Fibroblast of lung (primary cell): ENCODE measurements at regions not wholly inside any gene's neighbourhood (a gene's known extent, or its start where the extent isn't known, plus 50 kb on each side); places are given as distances from the start of the nearest gene placed in this dataset.

Source experiments
- DNase-seq, 2 donors: peaks; one replicate each; pipeline versions ENCODE4 v3.0.0 to v3.0.0-alpha.2; 2010; ENCODE audit warnings: low read depth in 2 of 2
- H2AFZ ChIP-seq: 2 replicates; pipeline ENCODE4 v1.5.1; 2012; ENCODE audit warnings: low read length, control low read depth, inconsistent platforms
- H3K27ac ChIP-seq: 2 replicates; pipeline ENCODE4 v1.5.1; 2011; ENCODE audit warnings: low read length, control low read depth; ENCODE audit not compliant: insufficient read depth
- H3K27me3 ChIP-seq: 2 replicates; pipeline ENCODE4 v1.5.1; 2011; ENCODE audit warnings: mild to moderate bottlenecking, low read length; ENCODE audit not compliant: control insufficient read depth, insufficient read depth
- H3K36me3 ChIP-seq: 2 replicates; pipeline ENCODE4 v1.5.1; 2011; ENCODE audit warnings: low read length; ENCODE audit not compliant: control insufficient read depth, insufficient read depth
- H3K4me1 ChIP-seq: 2 replicates; pipeline ENCODE4 v1.5.1; 2011; ENCODE audit warnings: low read length; ENCODE audit not compliant: control insufficient read depth, insufficient read depth; ENCODE audit errors: extremely low read depth
- H3K4me2 ChIP-seq: 2 replicates; pipeline ENCODE4 v1.5.1; 2011; ENCODE audit warnings: low read length, control low read depth; ENCODE audit not compliant: insufficient read depth; ENCODE audit errors: extremely low read depth
- H3K4me3 ChIP-seq, 4 experiments: fragments of 200-600 bp in 1 of 4; sonication (generic) in 1 of 4; replicated peaks in 1 of 4; 2 replicates each; pipeline ENCODE4 v1.5.1; 2011 to 2016; ENCODE audit warnings: low read length in 4 of 4, low read depth in 3 of 4, mild to moderate bottlenecking in 3 of 4, control low read depth in 2 of 4, inconsistent platforms in 1 of 4, mixed read lengths in 1 of 4; ENCODE audit not compliant: insufficient read depth in 1 of 4; ENCODE audit errors: control extremely low read depth in 1 of 4
- H3K79me2 ChIP-seq: 2 replicates; pipeline ENCODE4 v1.5.1; 2012; ENCODE audit warnings: mild to moderate bottlenecking, low read length, inconsistent platforms; ENCODE audit not compliant: control insufficient read depth, insufficient read depth
- H3K9ac ChIP-seq: 2 replicates; pipeline ENCODE4 v1.5.1; 2011; ENCODE audit warnings: mild to moderate bottlenecking, low read length, control low read depth; ENCODE audit not compliant: insufficient read depth
- H3K9me3 ChIP-seq: 2 replicates; pipeline ENCODE4 v1.5.1; 2012; ENCODE audit warnings: low read depth, low read length; ENCODE audit not compliant: control insufficient read depth, insufficient read depth
- H4K20me1 ChIP-seq: 2 replicates; pipeline ENCODE4 v1.5.1; 2011; ENCODE audit warnings: low read length; ENCODE audit not compliant: control insufficient read depth, insufficient read depth; ENCODE audit errors: extremely low read depth
- CTCF ChIP-seq, 2 donors: IDR thresholded peaks in 1 of 2; conservative IDR thresholded peaks in 1 of 2; 1 replicate in 1 of 2; 2 replicates in 1 of 2; pipeline ENCODE4 v1.5.1; 2011 to 2012; ENCODE audit warnings: low read length in 2 of 2, control low read depth in 1 of 2, inconsistent platforms in 1 of 2, low read depth in 1 of 2, mild to moderate bottlenecking in 1 of 2
- EZH2 ChIP-seq: IDR thresholded peaks from 2 replicates; pipeline ENCODE4 v1.5.1; 2012; ENCODE audit warnings: low read length, control low read depth, mild to moderate bottlenecking; ENCODE audit errors: missing control alignments

GRCh38 chr7:117929237-117929636 is 56.0 kb upstream of the CTTNBP2 start:
- Histone ChIP-seq H3K79me2 (no peaks in the 10 kb centered on the region), H3K9me3 (no peaks in the 10 kb centered on the region), H3K4me2 (no peak overlapping the region), H3K36me3 (no peaks in the 10 kb centered on the region), H2AFZ (no peak overlapping the region), H3K4me1 (no peaks in the 10 kb centered on the region), H3K4me3 (no peak overlapping the region), H3K27ac (no peak overlapping the region), H4K20me1 (no peaks in the 10 kb centered on the region), H3K27me3 (no peaks in the 10 kb centered on the region), H3K9ac (no peak overlapping the region)
- TF ChIP-seq CTCF (conservative IDR thresholded peaks at IDR 0.05 in 1 of 2, IDR thresholded peaks at IDR 0.05 in 1 of 2; ENCODE audit: low read depth in 1 of 2, low read length in 2 of 2) (no peak), EZH2 (no peak)
- DNase-seq: no peak

- Histone ChIP-seq H3K79me2 (no peaks in the 10 kb centered on the region), H3K9ac (no peak overlapping the region), H3K4me3 (no peak overlapping the region), H3K36me3 (no peaks in the 10 kb centered on the region), H4K20me1 (no peaks in the 10 kb centered on the region), H3K27ac (no peak overlapping the region), H3K9me3 (no peaks in the 10 kb centered on the region), H3K27me3 (no peaks in the 10 kb centered on the region), H3K4me2 (no peak overlapping the region), H2AFZ (no peak overlapping the region), H3K4me1 (no peaks in the 10 kb centered on the region)
- TF ChIP-seq CTCF (conservative IDR thresholded peaks at IDR 0.05 in 1 of 2, IDR thresholded peaks at IDR 0.05 in 1 of 2; ENCODE audit: low read depth in 1 of 2, low read length in 2 of 2): no peak
- no peak for TF ChIP-seq EZH2
- DNase-seq: no peak
These were observed 58.1 kb upstream of the CTTNBP2 start for GRCh38 chr7:117931314-117931713.

GRCh38 chr7:117937049-117937752 is 64.0 kb upstream of the CTTNBP2 start:
- Histone ChIP-seq H4K20me1 (no peaks in the 10 kb centered on the region), H3K4me3 (no peak overlapping the region), H3K27me3 (no peaks in the 10 kb centered on the region), H3K9me3 (no peaks in the 10 kb centered on the region), H2AFZ (no peak overlapping the region), H3K36me3 (no peaks in the 10 kb centered on the region), H3K4me2 (no peak overlapping the region), H3K4me1 (no peaks in the 10 kb centered on the region), H3K27ac (no peak overlapping the region), H3K9ac (no peak overlapping the region), H3K79me2 (no peaks in the 10 kb centered on the region)
- TF ChIP-seq CTCF (conservative IDR thresholded peaks at IDR 0.05 in 1 of 2, IDR thresholded peaks at IDR 0.05 in 1 of 2; ENCODE audit: low read depth in 1 of 2, low read length in 2 of 2): no peak
- no peak for TF ChIP-seq EZH2
- DNase-seq: no peak
